G401 (cell line): ENCODE measurements at regions not wholly inside any gene's neighbourhood (a gene's known extent, or its start where the extent isn't known, plus 50 kb on each side); places are given as distances from the start of the nearest gene placed in this dataset.

ENCODE experiments used
- DNase-seq: peaks from one replicate; pipeline ENCODE4 v3.0.0-alpha.2; 2015; ENCODE audit warnings: low spot score
- in situ Hi-C: cut with HindIII; loops from 2 replicates; pipeline ENCODE4 v1.10.0; 2016; ENCODE audit warnings: low sequenced_read_pairs, mixed read lengths

DNA sequence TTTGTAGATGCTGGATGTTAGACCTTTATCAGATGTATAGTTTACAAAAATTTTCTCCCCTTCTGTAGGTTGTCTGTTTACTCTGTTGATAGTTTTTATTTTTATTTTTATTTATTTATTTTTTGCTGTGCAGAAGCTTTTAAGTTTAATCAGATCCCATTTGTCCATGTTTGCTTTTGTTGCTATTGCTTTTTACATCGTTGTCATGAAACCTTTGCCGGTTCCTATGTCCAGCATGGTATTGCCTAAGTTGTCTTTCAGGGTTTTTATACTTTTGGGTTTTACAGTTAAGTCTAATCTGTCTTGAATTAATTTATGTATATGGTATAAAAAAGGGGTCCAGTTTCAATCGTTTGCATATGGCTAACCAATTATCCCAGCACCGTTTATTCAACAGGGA, 819.5 kb downstream of the KCNT2 start:
- DNase-seq = no peak
- in situ Hi-C loops = no loop called here

DNA sequence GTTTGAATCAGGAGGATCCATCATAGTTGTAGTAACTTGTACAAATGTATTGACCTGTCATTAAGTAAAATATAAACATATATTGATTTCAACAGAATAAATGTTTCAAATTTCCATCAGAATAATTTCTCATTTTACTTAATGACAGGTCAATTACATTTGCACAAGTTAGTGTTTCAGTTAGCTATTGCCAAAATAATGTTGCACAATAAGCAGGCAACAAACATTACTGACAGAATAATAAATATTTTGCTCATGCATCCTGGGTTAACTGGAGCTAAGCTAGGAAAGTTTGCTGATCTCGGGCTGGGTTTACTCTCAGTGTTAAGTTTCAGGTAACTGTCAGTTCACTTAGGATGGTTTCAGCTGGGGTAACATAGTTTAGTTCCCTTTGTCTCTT, 822.4 kb downstream of the KCNT2 start:
- in situ Hi-C loops = no loop called here
- no peak for DNase-seq

DNA sequence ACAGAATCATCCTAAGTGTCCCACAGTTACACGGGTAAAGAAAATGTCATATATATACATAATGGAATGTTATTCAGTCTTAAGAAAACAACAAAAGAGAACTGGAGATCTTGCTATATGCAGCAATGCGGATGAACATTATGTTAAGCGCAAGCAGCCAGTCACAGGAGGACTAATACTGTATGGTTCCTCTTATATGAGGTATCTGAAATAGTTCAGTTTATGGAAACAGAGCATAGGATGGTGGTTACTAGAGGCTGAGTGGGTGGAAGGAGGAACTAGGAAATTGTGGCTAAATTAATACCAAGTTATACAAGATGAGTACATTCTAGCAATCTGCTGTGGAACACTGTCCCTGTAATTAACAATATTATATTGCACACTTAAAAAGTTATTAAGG, 834.3 kb downstream of the KCNT2 start:
- no peak for DNase-seq
- in situ Hi-C loops = no loop called here

DNA sequence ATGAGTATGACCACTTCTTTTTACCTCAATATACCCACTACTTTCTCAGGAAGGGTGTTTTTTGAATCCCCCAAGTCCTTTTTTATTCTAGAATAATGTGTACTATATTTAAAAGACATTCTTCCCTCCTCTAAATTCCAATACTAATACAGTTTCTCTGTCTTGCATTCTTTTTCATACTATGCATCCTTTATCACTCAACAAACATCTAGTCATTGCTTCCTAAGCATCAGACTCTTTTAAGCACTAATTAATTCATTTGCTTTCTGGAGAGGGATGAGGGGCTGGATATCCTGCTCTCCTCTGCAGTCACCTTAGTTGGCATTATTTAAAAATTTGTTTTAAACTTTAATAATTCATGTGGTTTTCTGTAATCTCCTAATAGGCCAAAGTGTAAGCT, 838.8 kb downstream of the KCNT2 start:
- DNase-seq = no peak
- in situ Hi-C loops = no loop called here

DNA sequence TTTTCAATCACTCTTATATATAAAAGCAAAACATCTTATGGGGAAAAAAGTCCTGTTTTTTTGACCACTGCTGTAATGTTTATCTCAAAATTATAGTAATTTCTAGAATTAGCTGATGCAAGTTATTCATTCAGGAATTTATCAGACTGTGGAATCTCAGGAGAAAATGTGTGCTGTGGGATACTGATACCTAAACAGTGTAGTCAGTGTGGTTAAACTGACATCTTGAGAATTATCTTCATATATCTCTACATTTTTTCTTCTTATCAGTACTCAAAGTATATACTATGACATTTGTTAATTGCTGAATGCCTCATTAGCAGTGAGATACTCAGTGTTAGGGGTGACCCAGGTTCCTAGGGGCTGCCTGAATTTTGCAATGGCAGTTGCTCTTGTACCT, 839.3 kb downstream of the KCNT2 start:
- in situ Hi-C loops = no loop called here
- DNase-seq = no peak

DNA sequence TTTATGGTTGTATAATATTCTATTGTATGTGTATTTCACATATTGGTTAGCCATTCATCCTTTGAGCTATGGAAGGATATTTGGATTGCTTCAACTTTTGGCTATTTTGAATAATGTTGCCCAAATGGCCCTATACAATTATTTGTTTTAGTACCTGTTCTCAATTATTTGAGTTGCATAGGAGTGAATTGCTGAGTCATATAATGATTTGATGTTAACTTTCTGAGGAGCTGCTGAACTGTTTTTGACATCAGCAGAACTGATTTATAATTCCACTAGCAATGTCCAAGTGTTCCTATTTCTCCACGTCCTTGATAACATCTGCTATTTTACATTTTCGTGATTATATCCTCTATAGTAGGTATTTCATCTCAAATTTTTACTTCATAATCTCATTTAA, 839.9 kb downstream of the KCNT2 start:
- in situ Hi-C loops = no loop called here

DNA sequence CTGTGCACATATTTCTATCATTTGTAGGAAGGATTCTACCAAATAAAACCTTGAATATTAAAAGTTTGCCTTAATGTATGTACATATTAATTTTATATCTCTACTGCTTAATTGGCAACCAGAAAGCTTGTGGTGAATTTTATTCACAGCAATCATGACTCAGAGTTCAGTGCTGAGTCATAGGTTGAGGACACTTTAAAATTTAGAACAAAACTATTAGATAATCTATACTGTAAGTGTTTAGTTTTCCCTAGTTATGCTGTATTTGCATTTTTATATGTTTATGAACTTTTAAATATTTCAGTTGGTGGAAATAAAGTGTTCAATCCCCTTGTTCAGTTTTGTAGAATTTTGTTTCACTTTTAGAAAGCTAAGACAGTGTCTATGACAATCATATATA, 841.5 kb downstream of the KCNT2 start:
- no peak for DNase-seq
- in situ Hi-C loops = no loop called here

More for the DNA sequence above, 839.9 kb downstream of the KCNT2 start:
- DNase-seq = no peak

DNA sequence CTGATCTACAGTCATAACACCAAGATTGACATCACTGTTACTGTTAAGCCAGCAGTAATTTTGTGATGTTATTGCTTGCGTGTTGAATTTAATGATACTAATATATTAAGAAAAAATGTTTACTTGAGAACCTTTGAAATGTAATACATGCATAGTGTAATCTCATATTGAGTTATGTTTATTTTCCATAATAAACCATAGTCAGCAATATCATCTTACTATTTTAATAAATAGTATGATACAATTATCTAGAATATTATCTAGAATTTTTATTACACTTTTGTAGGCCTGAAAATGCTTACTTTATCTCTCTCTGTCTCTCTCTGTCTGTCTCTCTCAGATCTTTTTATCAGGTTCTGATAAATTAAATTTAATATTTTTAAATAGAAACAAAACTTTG, 843.1 kb downstream of the KCNT2 start:
- in situ Hi-C loops = no loop called here

DNA sequence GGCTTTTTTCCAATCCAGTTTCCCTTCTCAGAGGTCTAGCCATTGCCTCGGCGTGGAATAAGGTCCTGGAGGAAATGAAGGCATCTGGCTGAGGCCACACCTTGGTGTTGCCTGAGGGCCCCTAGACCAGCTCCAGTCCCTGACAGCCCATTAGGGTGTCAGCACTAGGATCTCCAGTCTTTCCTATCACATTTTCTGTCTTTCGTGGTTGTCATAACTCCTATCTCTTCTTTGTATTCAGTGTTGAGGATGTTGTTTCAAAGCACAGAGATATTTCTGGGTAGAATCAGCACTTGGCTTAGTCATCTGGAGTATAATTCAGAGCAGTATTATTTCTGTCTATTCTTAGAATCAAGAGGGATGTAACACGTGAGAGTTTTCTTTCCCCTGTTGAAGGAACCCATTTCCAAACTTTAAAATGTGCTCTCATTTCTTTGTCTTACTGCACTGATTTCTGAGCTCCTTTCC, 844.3 kb downstream of the KCNT2 start:
- DNase-seq = no peak
- in situ Hi-C loops = no loop called here

More for the DNA sequence above, 843.1 kb downstream of the KCNT2 start:
- DNase-seq = no peak

DNA sequence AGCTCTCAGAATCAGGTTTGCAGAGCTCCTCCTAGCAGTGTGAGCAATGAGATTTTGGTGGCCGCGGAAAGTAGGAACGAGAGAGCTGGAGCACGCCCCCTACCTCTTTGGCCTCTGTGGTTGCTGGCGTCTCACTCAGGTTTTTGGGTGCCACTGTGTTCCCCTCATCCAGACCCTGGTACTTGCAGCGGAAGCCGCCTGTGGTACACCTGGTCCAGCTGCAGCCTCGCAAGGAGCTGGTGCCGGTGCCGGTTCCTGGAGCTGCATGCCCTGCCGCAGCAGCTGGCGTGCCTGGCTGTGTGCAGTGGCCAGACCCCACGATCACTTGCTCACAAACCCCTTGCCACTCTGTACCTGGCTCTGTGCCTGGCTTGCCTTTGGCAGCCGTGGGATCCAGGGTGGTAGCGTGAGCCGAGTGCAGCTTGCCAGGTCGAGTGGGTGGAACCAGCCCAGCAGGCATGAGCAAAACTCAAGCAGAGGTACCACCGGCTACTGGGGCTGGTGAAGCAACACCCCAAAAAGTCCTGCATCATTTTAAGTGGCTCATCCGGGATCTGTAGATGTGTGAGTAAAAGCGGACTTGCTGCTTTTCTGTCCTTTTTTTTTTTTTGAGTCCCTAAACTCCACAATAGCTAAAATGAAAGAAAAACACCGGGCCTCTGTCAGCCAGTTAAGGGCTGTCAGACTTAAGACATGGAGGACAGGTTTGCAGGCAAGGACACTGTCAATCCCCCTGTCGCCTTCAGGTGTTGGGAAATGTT, 844.9 kb downstream of the KCNT2 start:
- DNase-seq = no peak
- in situ Hi-C loops = no loop called here

DNA sequence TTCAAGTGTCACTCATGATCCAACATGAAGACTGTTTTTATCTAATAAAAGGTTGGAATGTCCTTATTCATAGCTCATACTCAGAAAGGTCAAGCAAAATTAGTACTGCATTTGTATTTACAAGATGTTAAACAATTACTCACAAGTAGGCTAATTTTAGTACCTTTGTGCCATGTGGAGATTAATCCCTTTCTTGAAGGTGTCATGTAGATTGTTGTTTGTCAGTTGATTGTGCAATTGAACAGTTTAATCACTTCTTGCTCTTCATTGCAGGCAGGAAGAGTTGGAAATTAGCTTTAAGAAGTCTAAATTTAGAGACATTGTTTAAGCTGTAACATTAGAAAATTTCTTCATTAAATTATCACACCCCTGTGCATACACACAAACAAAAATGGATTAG, 847.1 kb downstream of the KCNT2 start:
- no peak for DNase-seq
- in situ Hi-C loops = no loop called here

DNA sequence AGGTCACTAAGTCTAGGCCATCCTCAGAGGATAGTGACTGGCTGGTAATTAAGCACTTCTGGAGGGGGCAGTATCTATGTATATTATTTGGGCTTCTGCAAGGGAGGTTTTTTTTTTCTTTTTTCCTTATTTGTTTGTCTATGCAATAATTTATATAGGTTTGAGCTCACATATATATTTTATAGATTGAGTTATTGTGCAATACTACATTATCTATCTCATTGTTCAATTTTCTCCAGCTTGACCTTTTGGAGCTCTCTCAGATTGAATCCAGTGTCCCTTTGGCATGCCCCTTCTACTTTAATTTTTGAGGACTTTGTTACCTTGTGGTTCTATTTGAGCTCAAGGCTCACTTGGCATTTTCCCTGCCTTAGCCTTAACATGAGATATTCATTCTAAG, 852.1 kb downstream of the KCNT2 start:
- no peak for DNase-seq
- in situ Hi-C loops = no loop called here

DNA sequence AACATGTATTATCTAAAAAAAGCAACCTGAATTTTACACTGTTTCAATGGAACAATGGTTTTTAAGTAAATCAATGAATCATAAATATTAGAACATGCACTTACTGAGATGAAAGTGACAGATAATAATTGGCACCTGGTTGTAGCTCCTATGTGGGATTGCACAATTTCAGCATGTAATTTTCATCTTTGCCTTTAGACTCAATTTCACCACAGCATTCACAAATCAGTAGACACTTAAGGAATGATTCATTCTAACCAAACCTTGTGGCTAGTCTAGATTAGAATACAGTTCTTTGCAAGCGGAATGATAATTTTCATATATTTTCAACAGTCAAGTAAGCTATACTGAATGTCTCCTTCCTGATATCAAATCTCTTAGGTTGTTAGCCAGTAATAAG, 853.4 kb downstream of the KCNT2 start:
- in situ Hi-C loops = no loop called here
- DNase-seq = no peak

DNA sequence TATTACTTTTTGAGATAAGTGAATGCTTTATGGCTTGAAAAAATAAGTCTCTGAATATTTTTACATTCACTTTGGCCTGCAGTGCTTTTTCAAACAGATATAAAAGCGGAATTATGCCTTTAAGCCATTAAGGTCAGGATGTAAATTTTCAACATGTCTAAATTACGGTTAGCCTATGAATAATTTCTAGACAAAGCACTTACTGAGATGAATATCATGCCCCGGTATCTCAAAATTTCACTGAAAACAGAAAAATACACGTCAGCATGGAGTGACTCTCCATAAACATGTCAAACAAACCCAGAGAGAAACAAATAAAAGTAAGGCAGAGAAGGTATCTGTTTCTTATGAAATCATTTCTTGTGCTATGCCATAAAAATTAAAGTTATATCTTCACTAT, 853.9 kb downstream of the KCNT2 start:
- in situ Hi-C loops = no loop called here
- DNase-seq = no peak

DNA sequence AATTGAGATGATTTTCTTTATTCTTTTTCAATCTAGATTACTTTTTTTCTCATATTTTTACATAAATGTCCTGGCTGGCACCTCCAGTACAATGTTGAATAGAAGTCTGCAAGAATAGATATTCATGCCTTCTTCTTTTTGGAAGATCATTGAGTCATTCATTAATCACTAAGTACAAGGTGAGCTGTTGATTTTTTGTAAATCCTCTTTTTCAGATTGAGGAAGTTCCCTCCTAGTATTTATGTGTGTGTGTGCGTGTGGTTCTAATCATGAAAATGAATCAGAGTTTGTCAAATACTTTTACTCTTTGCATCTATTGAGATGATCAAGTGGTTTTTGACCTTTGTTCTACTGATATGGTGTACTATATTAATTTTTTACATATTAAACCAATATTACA, 859.3 kb downstream of the KCNT2 start:
- in situ Hi-C loops = no loop called here

DNA sequence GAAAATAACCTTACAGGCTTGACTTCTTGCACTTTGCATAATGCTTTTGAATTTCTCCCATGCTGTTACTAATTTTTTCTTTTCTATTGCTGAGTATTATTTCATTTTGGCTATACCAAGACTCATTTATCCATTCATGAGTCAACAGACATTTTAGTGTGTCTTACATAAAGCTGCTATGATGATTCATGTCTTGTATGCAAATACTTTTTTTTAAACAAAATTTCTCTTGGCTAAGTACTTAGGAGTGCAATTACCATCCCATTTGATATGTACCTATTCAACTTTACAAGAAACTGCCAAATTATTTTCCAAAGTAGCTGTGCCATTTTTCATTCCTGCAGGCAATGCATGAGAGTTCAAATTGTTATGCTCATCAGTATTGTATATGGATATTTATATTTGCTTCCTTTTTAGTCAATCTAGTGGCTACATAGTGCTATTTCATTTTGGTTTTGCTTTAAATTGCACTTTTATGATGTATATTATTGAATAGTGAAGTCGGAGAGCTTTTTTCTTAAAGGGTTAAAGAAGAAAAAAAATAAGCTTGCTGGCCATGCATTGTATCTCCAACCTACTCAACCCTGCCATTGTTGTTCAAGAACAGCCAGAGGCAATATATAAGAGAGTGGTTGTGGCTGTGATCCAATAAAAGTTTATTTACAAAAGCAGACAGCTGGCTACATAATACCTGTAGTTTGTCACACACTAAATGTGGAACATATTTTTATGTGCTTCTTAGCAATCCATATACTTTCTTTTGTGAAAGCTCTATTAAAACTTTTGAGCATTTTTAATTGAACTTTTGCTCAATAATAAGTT, 862.8 kb downstream of the KCNT2 start:
- in situ Hi-C loops = no loop called here

More for the DNA sequence above, 859.3 kb downstream of the KCNT2 start:
- DNase-seq = no peak

DNA sequence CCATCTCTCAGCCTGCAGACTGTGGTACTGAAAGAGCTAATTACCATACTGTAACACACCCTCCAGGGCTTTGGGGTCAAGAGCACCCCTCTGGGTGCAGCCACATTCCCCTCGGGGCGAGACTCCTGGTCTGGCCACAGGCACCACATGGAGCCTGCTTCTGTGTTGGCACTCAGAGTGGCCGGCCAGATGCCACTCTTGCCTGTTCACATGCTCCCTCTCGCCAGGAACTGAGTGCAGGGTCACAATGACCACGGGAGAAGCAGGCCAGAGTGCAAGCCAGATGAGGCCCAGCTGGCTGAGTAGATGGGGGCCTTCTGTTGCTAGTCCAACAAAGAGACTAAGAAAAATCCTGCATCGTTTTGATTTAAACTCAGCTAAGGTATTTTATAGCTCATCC, 864.0 kb downstream of the KCNT2 start:
- in situ Hi-C loops = no loop called here
- DNase-seq = no peak

More for the DNA sequence above, 862.8 kb downstream of the KCNT2 start:
- DNase-seq = no peak

DNA sequence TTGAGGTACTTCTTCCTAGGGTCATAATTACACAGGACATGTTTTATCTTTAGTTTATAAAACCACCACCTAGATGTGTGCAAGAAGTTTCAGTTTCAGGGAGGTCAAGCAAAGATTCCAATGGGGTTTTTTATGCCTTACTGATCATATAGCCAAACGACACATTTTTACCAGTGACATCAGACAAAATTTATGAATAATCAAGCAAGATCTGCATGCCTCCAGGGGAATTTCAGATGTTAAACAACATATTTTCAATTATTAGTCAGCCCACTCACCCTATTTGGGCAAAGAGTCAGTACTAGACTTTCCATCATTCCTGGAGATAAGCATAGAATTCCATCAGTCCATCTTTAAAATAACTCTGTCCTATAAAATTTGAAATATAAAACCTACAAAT, 867.4 kb downstream of the KCNT2 start:
- DNase-seq = no peak
- in situ Hi-C loops = no loop called here

DNA sequence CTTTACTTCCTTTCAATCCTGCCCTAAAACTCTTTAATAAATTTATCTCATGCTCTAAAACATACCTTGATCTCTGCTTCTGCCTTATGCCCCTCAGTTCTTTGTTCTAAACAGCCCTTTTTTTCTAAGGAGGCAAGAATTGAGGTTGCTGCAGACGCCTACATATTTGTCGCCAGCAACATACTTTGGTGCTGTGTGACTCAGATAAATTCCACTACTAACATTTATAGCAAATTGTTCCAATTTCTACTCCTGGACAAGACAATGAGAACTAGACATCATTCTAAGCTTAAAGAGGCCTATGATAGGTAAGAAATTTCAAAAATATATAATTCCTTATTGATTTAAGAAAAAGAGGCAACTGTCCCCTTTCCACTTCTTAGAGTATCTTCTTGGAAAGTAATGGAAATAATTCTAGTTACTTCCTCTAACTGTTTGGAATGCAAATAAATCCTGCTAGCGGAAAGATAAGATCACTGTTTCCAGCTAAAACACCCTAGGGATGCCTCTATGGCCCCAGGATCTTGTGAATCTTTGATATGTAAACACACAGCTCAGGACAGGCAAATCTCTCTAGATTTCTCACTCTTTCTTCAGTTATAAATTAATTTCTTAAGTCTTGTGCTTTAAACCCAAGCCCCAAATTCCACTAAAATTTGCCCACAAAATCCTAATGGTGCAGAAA, 869.1 kb downstream of the KCNT2 start:
- no peak for DNase-seq
- in situ Hi-C loops = no loop called here

DNA sequence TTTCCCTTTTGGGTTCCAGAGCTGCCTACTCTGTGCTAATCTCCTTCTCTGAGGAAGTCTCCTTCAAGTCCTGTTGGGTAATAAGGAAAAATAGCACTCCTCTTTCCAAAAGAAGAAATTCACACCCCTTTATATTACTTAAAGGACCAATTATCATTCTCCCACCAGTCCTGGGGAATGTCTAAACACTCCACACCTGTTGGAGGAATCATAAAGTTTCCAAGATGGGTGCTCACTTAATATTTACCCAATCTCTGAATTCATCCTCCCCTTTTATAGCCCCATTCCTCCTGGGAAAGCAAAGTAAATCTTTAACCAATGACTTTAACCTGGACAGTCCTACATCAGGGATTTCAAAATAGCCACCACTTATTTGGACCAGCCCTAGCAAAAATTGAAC, 873.1 kb downstream of the KCNT2 start:
- in situ Hi-C loops = no loop called here
- no peak for DNase-seq
